ENCODE measurements at regions not wholly inside any gene's neighbourhood (a gene's known extent, or its start where the extent isn't known, plus 50 kb on each side); places are given as distances from the start of the nearest gene placed in this dataset.

GRCh38 chr3:144229330-144229729, 257.7 kb downstream of the DIPK2A start:
- DNase-seq (no peak), ATAC-seq (replicated peaks) (no peak)
- Mint-ChIP-seq H3K27ac (no peak overlapping the region), H3K9me3 (peaks cover 2 to 7% of the 10 kb centered on the region in 2 donors), H3K27me3 (peaks cover 0 to 12% of the 10 kb centered on the region in 2 donors), H3K4me3 (no peak overlapping the region), H3K36me3 (ENCODE audit: insufficient read depth) (no peaks in the 10 kb centered on the region), H3K4me1 (ENCODE audit: low read depth in 2 of 2) (no peaks in the 10 kb centered on the region)

- no peak for ATAC-seq (replicated peaks)
- no peak overlapping the region for H3K4me3 Mint-ChIP-seq
- DNase-seq = no peak
- H3K9me3 Mint-ChIP-seq = peaks cover 2 to 7% of the 10 kb centered on the region in 2 donors
- H3K36me3 Mint-ChIP-seq (ENCODE audit: insufficient read depth) = no peaks in the 10 kb centered on the region
- no peaks in the 10 kb centered on the region for H3K4me1 Mint-ChIP-seq (ENCODE audit: low read depth in 2 of 2)
- H3K27ac Mint-ChIP-seq = no peak overlapping the region
- H3K27me3 Mint-ChIP-seq = peaks cover 0 to 12% of the 10 kb centered on the region in 2 donors
Measured at GRCh38 chr3:144229953-144230352, 258.3 kb downstream of the DIPK2A start.

- no peaks in the 10 kb centered on the region for H3K4me1 Mint-ChIP-seq (ENCODE audit: low read depth in 2 of 2)
- no peaks in the 10 kb centered on the region for H3K36me3 Mint-ChIP-seq (ENCODE audit: insufficient read depth)
- H3K9me3 Mint-ChIP-seq = peaks cover 0 to 14% of the 10 kb centered on the region in 2 donors
- no peak overlapping the region for H3K4me3 Mint-ChIP-seq
- H3K27me3 Mint-ChIP-seq = peaks cover 5 to 9% of the 10 kb centered on the region in 2 donors
- no peak for ATAC-seq (replicated peaks)
- no peak overlapping the region for H3K27ac Mint-ChIP-seq
- no peak for DNase-seq
Measured at GRCh38 chr3:144235489-144235888, 263.9 kb downstream of the DIPK2A start.

GRCh38 chr3:144237351-144237750, 265.7 kb downstream of the DIPK2A start:
- Mint-ChIP-seq H3K27ac (no peak overlapping the region), H3K36me3 (ENCODE audit: insufficient read depth) (no peaks in the 10 kb centered on the region), H3K4me1 (ENCODE audit: low read depth in 2 of 2) (no peaks in the 10 kb centered on the region), H3K27me3 (peaks cover 5 to 9% of the 10 kb centered on the region in 2 donors), H3K4me3 (no peak overlapping the region), H3K9me3 (peaks cover 0 to 14% of the 10 kb centered on the region in 2 donors)
- no peak for DNase-seq
- no peak for ATAC-seq (replicated peaks)

- H3K36me3 Mint-ChIP-seq (ENCODE audit: insufficient read depth) = no peaks in the 10 kb centered on the region
- H3K4me3 Mint-ChIP-seq = no peak overlapping the region
- DNase-seq = no peak
- ATAC-seq (replicated peaks) = no peak
- H3K9me3 Mint-ChIP-seq = peaks cover 1 to 6% of the 10 kb centered on the region in 2 donors
- no peak overlapping the region for H3K27ac Mint-ChIP-seq
- peaks cover 5 to 9% of the 10 kb centered on the region in 2 donors for H3K27me3 Mint-ChIP-seq
- no peaks in the 10 kb centered on the region for H3K4me1 Mint-ChIP-seq (ENCODE audit: low read depth in 2 of 2)
Measured at GRCh38 chr3:144241404-144241803, 269.8 kb downstream of the DIPK2A start.

GRCh38 chr3:144242747-144243146, 271.1 kb downstream of the DIPK2A start:
- Mint-ChIP-seq H3K27ac (no peak overlapping the region), H3K4me3 (no peak overlapping the region), H3K36me3 (ENCODE audit: insufficient read depth) (no peaks in the 10 kb centered on the region), H3K27me3 (peaks cover 5 to 9% of the 10 kb centered on the region in 2 donors), H3K4me1 (ENCODE audit: low read depth in 2 of 2) (no peaks in the 10 kb centered on the region), H3K9me3 (peaks cover 1 to 6% of the 10 kb centered on the region in 2 donors)
- DNase-seq (no peak), ATAC-seq (replicated peaks) (no peak)

- Mint-ChIP-seq H3K4me3 (no peak overlapping the region), H3K27me3 (peaks cover 0 to 3% of the 10 kb centered on the region in 2 donors), H3K36me3 (ENCODE audit: insufficient read depth) (no peaks in the 10 kb centered on the region), H3K4me1 (ENCODE audit: low read depth in 2 of 2) (no peaks in the 10 kb centered on the region), H3K9me3 (peaks cover under 1 to 4% of the 10 kb centered on the region in 2 donors), H3K27ac (no peak overlapping the region)
- ATAC-seq (replicated peaks) = no peak
- no peak for DNase-seq
Measured at GRCh38 chr3:144244662-144245061, 273.0 kb downstream of the DIPK2A start.

GRCh38 chr3:144252896-144253295, 281.3 kb downstream of the DIPK2A start:
- DNase-seq (no peak), ATAC-seq (replicated peaks) (no peak)
- peaks cover 0 to 17% of the 10 kb centered on the region in 2 donors for H3K27me3 Mint-ChIP-seq
- no peak overlapping the region for H3K4me3 Mint-ChIP-seq
- H3K9me3 Mint-ChIP-seq = peaks cover 0 to 2% of the 10 kb centered on the region in 2 donors
- H3K4me1 Mint-ChIP-seq (ENCODE audit: low read depth in 2 of 2) = no peaks in the 10 kb centered on the region
- H3K27ac Mint-ChIP-seq = no peak overlapping the region
- no peaks in the 10 kb centered on the region for H3K36me3 Mint-ChIP-seq (ENCODE audit: insufficient read depth)

GRCh38 chr3:144257381-144257780, 285.8 kb downstream of the DIPK2A start:
- no peak overlapping the region for H3K27ac Mint-ChIP-seq
- no peaks in the 10 kb centered on the region for H3K4me1 Mint-ChIP-seq (ENCODE audit: low read depth in 2 of 2)
- no peak for DNase-seq

GRCh38 chr3:144259267-144259666, 287.6 kb downstream of the DIPK2A start:
- H3K9me3 Mint-ChIP-seq = peaks cover 0 to 4% of the 10 kb centered on the region in 2 donors
- no peak overlapping the region for H3K4me3 Mint-ChIP-seq
- ATAC-seq (replicated peaks) (no peak), DNase-seq (no peak)
- no peaks in the 10 kb centered on the region for H3K4me1 Mint-ChIP-seq (ENCODE audit: low read depth in 2 of 2)
- no peak overlapping the region for H3K27ac Mint-ChIP-seq
- no peaks in the 10 kb centered on the region for H3K36me3 Mint-ChIP-seq (ENCODE audit: insufficient read depth)
- peaks cover 0 to 18% of the 10 kb centered on the region in 2 donors for H3K27me3 Mint-ChIP-seq

More at GRCh38 chr3:144257381-144257780, 285.8 kb downstream of the DIPK2A start:
- H3K27me3 Mint-ChIP-seq = peaks cover 0 to 25% of the 10 kb centered on the region in 2 donors
- peaks cover 0 to 4% of the 10 kb centered on the region in 2 donors for H3K9me3 Mint-ChIP-seq
- H3K4me3 Mint-ChIP-seq = no peak overlapping the region
- ATAC-seq (replicated peaks) = no peak
- H3K36me3 Mint-ChIP-seq (ENCODE audit: insufficient read depth) = no peaks in the 10 kb centered on the region

GRCh38 chr3:144263706-144264105, 292.1 kb downstream of the DIPK2A start:
- H3K9me3 Mint-ChIP-seq = peaks cover 0 to 4% of the 10 kb centered on the region in 2 donors
- DNase-seq = no peak
- no peak overlapping the region for H3K27ac Mint-ChIP-seq
- peaks cover 0 to 7% of the 10 kb centered on the region in 2 donors for H3K27me3 Mint-ChIP-seq
- H3K36me3 Mint-ChIP-seq (ENCODE audit: insufficient read depth) = no peaks in the 10 kb centered on the region
- no peak for ATAC-seq (replicated peaks)
- H3K4me1 Mint-ChIP-seq (ENCODE audit: low read depth in 2 of 2) = no peaks in the 10 kb centered on the region
- H3K4me3 Mint-ChIP-seq = no peak overlapping the region

GRCh38 chr3:144264350-144264749, 292.7 kb downstream of the DIPK2A start:
- H3K4me3 Mint-ChIP-seq = no peak overlapping the region
- peaks cover 0 to 4% of the 10 kb centered on the region in 2 donors for H3K9me3 Mint-ChIP-seq
- no peak for DNase-seq
- H3K27me3 Mint-ChIP-seq = peaks cover 0 to 7% of the 10 kb centered on the region in 2 donors
- no peaks in the 10 kb centered on the region for H3K4me1 Mint-ChIP-seq (ENCODE audit: low read depth in 2 of 2)
- no peaks in the 10 kb centered on the region for H3K36me3 Mint-ChIP-seq (ENCODE audit: insufficient read depth)
- no peak overlapping the region for H3K27ac Mint-ChIP-seq
- no peak for ATAC-seq (replicated peaks)

GRCh38 chr3:144264794-144265193, 293.2 kb downstream of the DIPK2A start:
- H3K27ac Mint-ChIP-seq = no peak overlapping the region
- H3K9me3 Mint-ChIP-seq = peaks cover 0 to 4% of the 10 kb centered on the region in 2 donors
- no peaks in the 10 kb centered on the region for H3K36me3 Mint-ChIP-seq (ENCODE audit: insufficient read depth)
- H3K4me3 Mint-ChIP-seq = no peak overlapping the region
- H3K27me3 Mint-ChIP-seq = peaks cover 0 to 7% of the 10 kb centered on the region in 2 donors
- DNase-seq (no peak), ATAC-seq (replicated peaks) (no peak)
- no peaks in the 10 kb centered on the region for H3K4me1 Mint-ChIP-seq (ENCODE audit: low read depth in 2 of 2)

- Mint-ChIP-seq H3K9me3 (no peaks in the 10 kb centered on the region), H3K36me3 (ENCODE audit: insufficient read depth) (no peaks in the 10 kb centered on the region), H3K27me3 (peaks cover 0 to 2% of the 10 kb centered on the region in 2 donors), H3K4me3 (no peak overlapping the region), H3K27ac (no peak overlapping the region), H3K4me1 (ENCODE audit: low read depth in 2 of 2) (no peaks in the 10 kb centered on the region)
- ATAC-seq (replicated peaks) (no peak), DNase-seq (no peak)
Measured at GRCh38 chr3:144265542-144266100, 294.0 kb downstream of the DIPK2A start.
